Liver (tissue), 8 donors: ENCODE measurements at regions not wholly inside any gene's neighbourhood (a gene's known extent, or its start where the extent isn't known, plus 50 kb on each side); places are given as distances from the start of the nearest gene placed in this dataset.

Experiments
- DNase-seq: peaks from one replicate; pipeline ENCODE4 v3.0.0-alpha.2; 2017; ENCODE audit warnings: low spot score
- H3K27ac ChIP-seq, 2 donors: one replicate each; pipeline ENCODE4 v1.7.0; 2013; ENCODE audit warnings: inconsistent platforms in 2 of 2, low read length in 2 of 2, control low read depth in 1 of 2, low read depth in 1 of 2, mild to moderate bottlenecking in 1 of 2
- H3K27me3 ChIP-seq, 4 donors: one replicate each; pipeline versions ENCODE4 v1.6.1 to v1.7.0; 2013; ENCODE audit warnings: low read length in 3 of 4, inconsistent platforms in 1 of 4, mild to moderate bottlenecking in 1 of 4, moderate library complexity in 1 of 4; ENCODE audit not compliant: control insufficient read depth in 4 of 4, insufficient read depth in 4 of 4
- H3K36me3 ChIP-seq, 4 donors: one replicate each; pipeline versions ENCODE4 v1.6.1 to v1.7.0; 2013; ENCODE audit warnings: low read length in 3 of 4, mild to moderate bottlenecking in 3 of 4, low read depth in 1 of 4, moderate library complexity in 1 of 4; ENCODE audit not compliant: control insufficient read depth in 4 of 4, insufficient read depth in 3 of 4
- H3K4me1 ChIP-seq, 4 donors: one replicate each; pipeline versions ENCODE4 v1.6.1 to v1.7.0; 2013; ENCODE audit warnings: low read length in 3 of 4, mild to moderate bottlenecking in 3 of 4, moderate library complexity in 1 of 4; ENCODE audit not compliant: control insufficient read depth in 4 of 4, insufficient read depth in 4 of 4
- H3K4me3 ChIP-seq, 3 donors: one replicate each; pipeline versions ENCODE4 v1.6.1 to v1.7.0; 2013; ENCODE audit warnings: low read length in 3 of 3, control low read depth in 1 of 3, low read depth in 1 of 3, mild to moderate bottlenecking in 1 of 3
- H3K9ac ChIP-seq, 2 donors: one replicate each; pipeline ENCODE4 v1.7.0; 2013; ENCODE audit warnings: low read length in 2 of 2, mild to moderate bottlenecking in 2 of 2, moderate library complexity in 2 of 2, control low read depth in 1 of 2, low read depth in 1 of 2
- H3K9me3 ChIP-seq, 4 donors: one replicate each; pipeline versions ENCODE4 v1.6.1 to v1.7.0; 2013; ENCODE audit warnings: low read length in 3 of 4; ENCODE audit not compliant: control insufficient read depth in 4 of 4
- ATF3 ChIP-seq: IDR thresholded peaks from 2 replicates; pipeline ENCODE4 v1.6.1; 2016; ENCODE audit warnings: antibody characterized with exemption
- CTCF ChIP-seq: fragments of 150-350 bp; IDR thresholded peaks from 2 replicates; pipeline ENCODE4 v1.5.1; 2017; ENCODE audit warnings: improper control_type of control experiment, low read depth, low read length; ENCODE audit not compliant: missing input control
- EGR1 ChIP-seq, 2 donors: IDR thresholded peaks; 2 replicates each; pipeline ENCODE4 v1.6.1; 2016 to 2018; ENCODE audit warnings: antibody characterized with exemption in 2 of 2, low read depth in 2 of 2
- FOXA1 ChIP-seq: IDR thresholded peaks from 2 replicates; pipeline ENCODE4 v1.6.1; 2016; ENCODE audit warnings: antibody characterized with exemption
- FOXA2 ChIP-seq: IDR thresholded peaks from 2 replicates; pipeline ENCODE4 v1.6.1; 2016; ENCODE audit warnings: antibody characterized with exemption
- GABPA ChIP-seq, 2 donors: IDR thresholded peaks in 1 of 2; conservative IDR thresholded peaks in 1 of 2; 2 replicates each; pipeline ENCODE4 v1.6.1; 2016; ENCODE audit warnings: antibody characterized with exemption in 2 of 2, mild to moderate bottlenecking in 1 of 2, moderate library complexity in 1 of 2
- HNF4A ChIP-seq, 2 donors: conservative IDR thresholded peaks; 2 replicates each; pipeline ENCODE4 v1.6.1; 2016; ENCODE audit warnings: antibody characterized with exemption in 2 of 2, mild to moderate bottlenecking in 2 of 2
- HNF4G ChIP-seq: IDR thresholded peaks from 2 replicates; pipeline ENCODE4 v1.6.1; 2016; ENCODE audit warnings: antibody characterized with exemption
- JUND ChIP-seq, 2 donors: IDR thresholded peaks; 2 replicates each; pipeline ENCODE4 v1.6.1; 2016; ENCODE audit warnings: antibody characterized with exemption in 2 of 2
- MAX ChIP-seq: IDR thresholded peaks from 2 replicates; pipeline ENCODE4 v1.6.1; 2016; ENCODE audit warnings: antibody characterized with exemption
- NR2F2 ChIP-seq: IDR thresholded peaks from 2 replicates; pipeline ENCODE4 v1.6.1; 2016; ENCODE audit warnings: antibody characterized with exemption
- RAD21 ChIP-seq, 2 donors: IDR thresholded peaks; 2 replicates each; pipeline ENCODE4 v1.6.1; 2016; ENCODE audit warnings: antibody characterized with exemption in 2 of 2, mild to moderate bottlenecking in 2 of 2
- REST ChIP-seq: IDR thresholded peaks from 2 replicates; pipeline ENCODE4 v1.6.1; 2016; ENCODE audit warnings: antibody characterized with exemption, mild to moderate bottlenecking
- SP1 ChIP-seq: IDR thresholded peaks from 2 replicates; pipeline ENCODE4 v1.6.1; 2018; ENCODE audit warnings: antibody characterized with exemption, mild to moderate bottlenecking
- TAF1 ChIP-seq: conservative IDR thresholded peaks from 2 replicates; pipeline ENCODE4 v1.6.1; 2016; ENCODE audit warnings: antibody characterized with exemption, mild to moderate bottlenecking
- YY1 ChIP-seq: IDR thresholded peaks from 2 replicates; pipeline ENCODE4 v1.6.1; 2016; ENCODE audit warnings: antibody characterized with exemption, mild to moderate bottlenecking
- ZBTB33 ChIP-seq: IDR thresholded peaks from 2 replicates; pipeline ENCODE4 v1.6.1; 2016; ENCODE audit warnings: antibody characterized with exemption
- WGBS: extraction: QIAGEN DNeasy Blood & Tissue Kit; methylation state at CpG from one replicate; pipeline ENCODE4 v1.1.7; 2013; 5-methylcytosine and 5-hydroxymethylcytosine counted together
- donor health status: healthy.
- donor health status: healthy.
- donor health status: healthy.
- donor health status: healthy.
- donor health status: healthy.

- no peak overlapping the region for H3K27ac ChIP-seq
- TF ChIP-seq HNF4A (conservative IDR thresholded peaks at IDR 0.05) (no peak), HNF4G (no peak), EGR1 (IDR thresholded peaks at IDR 0.05; ENCODE audit: low read depth in 2 of 2) (no peak), MAX (no peak), NR2F2 (no peak), REST (no peak), RAD21 (IDR thresholded peaks at IDR 0.05) (no peak), JUND (IDR thresholded peaks at IDR 0.05) (no peak)
- peaks cover 0 to 1% (median 0%) of the 10 kb centered on the region in 4 donors for H3K9me3 ChIP-seq
- H3K4me1 ChIP-seq, result no peaks in the 10 kb centered on the region
- H3K36me3 ChIP-seq, result no peaks in the 10 kb centered on the region
- H3K4me3 ChIP-seq, result no peak overlapping the region
- WGBS, result 61% methylated on average over 3 of the region's 3 CpGs
- H3K9ac ChIP-seq, result no peak overlapping the region
- H3K27me3 ChIP-seq, result no peaks in the 10 kb centered on the region
- DNase-seq, result no peak
Measured at GRCh38 chr5:21398511-21398910, 1410.5 kb upstream of the CDH18 start.

- TF ChIP-seq RAD21 (IDR thresholded peaks at IDR 0.05) (no peak), HNF4G (no peak), GABPA (IDR thresholded peaks at IDR 0.05 in 1 of 2, conservative IDR thresholded peaks at IDR 0.05 in 1 of 2) (no peak), EGR1 (IDR thresholded peaks at IDR 0.05; ENCODE audit: low read depth in 2 of 2) (no peak), SP1 (no peak), TAF1 (no peak), MAX (no peak), YY1 (no peak), FOXA2 (no peak), FOXA1 (no peak), HNF4A (conservative IDR thresholded peaks at IDR 0.05) (no peak), NR2F2 (no peak), REST (no peak), CTCF (no peak), JUND (IDR thresholded peaks at IDR 0.05) (no peak), ZBTB33 (no peak), ATF3 (no peak)
- no peaks in the 10 kb centered on the region for H3K4me1 ChIP-seq
- no peaks in the 10 kb centered on the region for H3K27me3 ChIP-seq
- H3K36me3 ChIP-seq, result no peaks in the 10 kb centered on the region
- peaks cover 0 to 1% (median 0%) of the 10 kb centered on the region in 4 donors for H3K9me3 ChIP-seq
- DNase-seq, result no peak
- no peak overlapping the region for H3K27ac ChIP-seq
- no peak overlapping the region for H3K4me3 ChIP-seq
- no peak overlapping the region for H3K9ac ChIP-seq
- WGBS, result 80% methylated on average over 2 of the region's 2 CpGs
Measured at GRCh38 chr5:21397693-21398092, 1409.7 kb upstream of the CDH18 start.
